HG03442 (cell line): ENCODE measurements at regions not wholly inside any gene's neighbourhood (a gene's known extent, or its start where the extent isn't known, plus 50 kb on each side); places are given as distances from the start of the nearest gene placed in this dataset.

Experiments used
- ATAC-seq: cut with Tn5 transposase; IDR thresholded peaks from one replicate; pipeline ENCODE4 v1.9.1; 2021; ENCODE audit warnings: mild to moderate bottlenecking, moderate library complexity; ENCODE audit not compliant: unreplicated experiment

- ATAC-seq: no peak
These were observed 105.8 kb upstream of the MYCN start for GRCh38 chr2:15834381-15835031.

GRCh38 chr2:15835991-15836688 lies 104.2 kb upstream of the MYCN start:
- ATAC-seq: no peak

- ATAC-seq: no peak
These were observed 103.4 kb upstream of the MYCN start for GRCh38 chr2:15836689-15837610.

- ATAC-seq: no peak
These were observed 101.8 kb upstream of the MYCN start for GRCh38 chr2:15838481-15839090.

- ATAC-seq: no peak
These were observed 100.8 kb upstream of the MYCN start for GRCh38 chr2:15839426-15840124.

- ATAC-seq: no peak
These were observed 100.2 kb upstream of the MYCN start for GRCh38 chr2:15840148-15840547.

GRCh38 chr2:15840969-15841368 lies 99.4 kb upstream of the MYCN start:
- no peak for ATAC-seq

- ATAC-seq: no peak
These were observed 98.4 kb upstream of the MYCN start for GRCh38 chr2:15841776-15842560.

GRCh38 chr2:15842758-15843666 lies 97.3 kb upstream of the MYCN start:
- no peak for ATAC-seq

GRCh38 chr2:15844211-15844801 lies 96.0 kb upstream of the MYCN start:
- ATAC-seq: no peak

GRCh38 chr2:15845294-15845693 lies 95.1 kb upstream of the MYCN start:
- no peak for ATAC-seq

- no peak for ATAC-seq
These were observed 94.5 kb upstream of the MYCN start for GRCh38 chr2:15845737-15846405.

GRCh38 chr2:15846626-15847025 lies 93.7 kb upstream of the MYCN start:
- ATAC-seq: no peak

- ATAC-seq: no peak
These were observed 89.8 kb upstream of the MYCN start for GRCh38 chr2:15850534-15850933.

- ATAC-seq: no peak
These were observed 89.2 kb upstream of the MYCN start for GRCh38 chr2:15851076-15851693.

GRCh38 chr2:15852811-15853210 lies 87.5 kb upstream of the MYCN start:
- ATAC-seq: no peak

- no peak for ATAC-seq
These were observed 86.4 kb upstream of the MYCN start for GRCh38 chr2:15853903-15854302.
